ENCODE measurements at regions not wholly inside any gene's neighbourhood (a gene's known extent, or its start where the extent isn't known, plus 50 kb on each side); places are given as distances from the start of the nearest gene placed in this dataset.
"Not testable (repeated sequence)": the region's sequence is repeated elsewhere in the genome, so short reads cannot be mapped to it uniquely, and the experiment has no call there.

DNA sequence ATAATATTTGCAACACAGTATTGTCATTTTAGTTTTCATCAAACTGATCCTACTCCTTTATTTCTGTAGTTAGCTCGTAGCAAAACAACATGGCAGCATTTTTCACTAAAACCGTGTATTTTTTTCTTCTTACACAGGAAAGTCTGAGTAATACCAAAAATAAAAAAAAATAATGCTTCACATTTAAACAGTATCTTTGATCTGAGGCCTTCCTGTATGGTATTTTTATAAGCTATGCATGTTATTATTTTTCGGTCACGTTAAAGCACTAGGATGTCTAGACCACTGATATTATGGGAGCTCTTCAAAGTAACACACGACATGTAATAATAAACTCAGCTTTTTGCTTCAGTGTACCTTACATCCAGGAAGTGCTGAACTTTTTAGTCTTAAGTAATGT is 94.1 kb upstream of the SRD5A3 start:
- no peak for DNase-seq

DNA sequence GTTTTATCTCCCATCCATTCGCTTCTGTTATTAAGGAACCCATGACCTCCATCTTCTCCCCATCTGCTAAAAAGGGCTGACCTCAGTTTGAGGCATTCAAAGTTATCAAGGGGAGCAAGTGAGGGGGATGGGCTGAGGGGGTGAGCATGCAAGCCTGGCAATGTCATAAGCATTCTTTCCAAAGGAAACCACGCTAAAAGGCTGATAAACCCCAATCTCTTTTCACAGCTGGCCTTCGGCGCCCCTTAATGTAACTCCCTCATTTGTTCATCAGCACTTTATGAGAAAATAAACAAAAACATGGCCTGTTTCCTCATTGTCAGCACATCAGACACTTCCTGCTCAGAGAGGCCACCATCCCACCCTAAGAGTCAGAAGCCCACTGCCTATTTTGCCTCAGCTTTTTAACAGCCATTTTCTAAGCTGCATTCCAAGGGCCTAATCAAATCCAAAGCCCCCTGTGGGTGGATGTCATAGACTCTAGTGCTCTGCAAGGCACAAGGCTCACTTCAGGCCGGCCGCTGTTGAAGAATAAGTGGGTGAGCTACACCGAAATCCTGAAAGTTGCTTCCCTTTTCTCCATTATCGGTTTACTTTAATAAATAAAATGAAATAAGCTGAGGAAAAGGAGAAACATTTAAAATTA is 92.0 kb upstream of the SRD5A3 start:
- DNase-seq: no peak

DNA sequence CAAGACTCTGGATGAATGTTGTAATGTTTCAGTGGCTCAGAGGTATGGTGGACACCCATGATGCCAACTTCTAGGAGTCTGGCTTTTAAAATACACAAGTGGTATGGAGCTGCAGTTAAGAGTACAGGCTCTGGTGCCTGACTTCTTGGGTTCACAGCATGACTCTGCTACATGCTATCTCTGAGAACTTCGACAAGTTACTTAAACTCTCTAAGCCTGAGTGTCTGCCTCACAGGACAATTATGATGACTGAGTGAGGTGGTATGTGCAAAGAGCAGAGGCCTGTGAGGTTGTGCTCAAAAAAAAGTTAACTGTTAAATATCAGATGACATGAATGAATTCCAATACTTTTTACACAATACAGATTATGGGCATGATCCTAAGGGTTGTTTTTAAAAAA is 90.9 kb upstream of the SRD5A3 start:
- DNase-seq: no peak

DNA sequence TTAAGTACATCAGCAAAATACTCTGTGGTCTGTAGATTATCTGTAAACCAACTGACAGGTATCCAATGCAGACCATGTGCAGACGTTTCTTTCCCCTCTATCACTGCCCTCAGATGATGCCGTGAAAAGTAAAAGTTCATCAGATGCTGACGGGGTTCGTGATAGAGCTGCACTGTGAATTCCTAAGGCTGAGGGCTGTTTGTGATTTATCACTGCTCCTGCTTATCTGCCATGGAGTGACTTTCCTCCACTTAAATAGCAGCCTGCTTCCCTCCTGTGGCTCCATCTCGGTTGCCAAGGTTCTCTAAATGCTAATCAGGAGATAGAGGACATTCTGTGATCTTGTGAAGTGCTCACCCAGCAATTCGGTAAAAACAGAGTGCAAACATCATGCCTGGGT is 89.3 kb upstream of the SRD5A3 start:
- no peak for DNase-seq

DNA sequence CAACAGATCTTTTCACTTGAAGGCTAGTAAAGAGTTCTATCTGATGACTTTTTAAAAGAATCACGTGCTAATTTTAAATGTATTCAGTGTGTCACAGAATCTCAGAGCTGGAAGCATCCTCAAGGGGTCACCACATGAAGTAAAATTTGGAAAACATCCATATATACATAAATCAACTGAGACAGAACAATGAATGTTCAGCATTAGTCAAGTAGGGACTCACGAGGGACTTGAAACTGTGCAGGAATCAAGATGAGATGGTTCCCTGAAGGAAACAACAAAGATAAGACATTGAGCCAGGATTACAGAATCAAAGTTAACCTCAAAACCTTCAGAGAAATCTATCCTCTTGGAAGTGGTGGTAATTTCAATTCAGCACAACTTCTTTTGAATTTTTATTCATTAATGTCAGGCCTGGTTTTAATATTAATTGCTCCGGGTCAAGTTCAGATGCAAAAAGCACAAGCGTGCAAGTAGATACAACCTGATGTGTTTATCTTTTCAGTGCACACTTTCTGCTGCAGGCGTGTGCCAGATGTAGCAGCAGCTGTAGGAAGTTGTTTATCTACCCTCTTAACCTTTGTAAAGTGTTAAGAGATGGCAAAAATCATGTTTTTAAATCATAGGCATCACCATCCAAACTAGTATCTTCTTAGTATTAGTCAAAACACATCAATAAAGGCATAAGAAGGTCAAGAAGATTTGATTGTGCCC is 87.7 kb upstream of the SRD5A3 start:
- DNase-seq: no peak

DNA sequence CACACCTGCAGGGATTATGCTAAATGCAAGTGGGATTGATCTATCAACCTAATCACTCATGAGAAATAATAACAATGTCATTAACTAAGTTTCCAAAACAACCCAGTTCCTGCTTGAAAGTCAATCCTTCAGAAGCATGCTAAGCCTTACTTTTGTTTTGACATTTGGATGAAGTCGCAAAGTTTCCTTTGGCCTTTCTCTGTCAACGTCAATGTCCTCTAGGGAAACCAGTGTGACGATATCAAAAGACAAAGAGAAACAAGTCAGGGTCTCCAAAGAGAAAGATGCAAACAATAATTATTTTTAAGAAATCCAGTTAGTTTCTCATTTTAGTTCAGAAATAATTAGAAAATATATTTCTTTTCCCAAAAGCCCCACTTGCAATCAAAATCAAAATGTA is 86.7 kb upstream of the SRD5A3 start:
- DNase-seq: no peak

DNA sequence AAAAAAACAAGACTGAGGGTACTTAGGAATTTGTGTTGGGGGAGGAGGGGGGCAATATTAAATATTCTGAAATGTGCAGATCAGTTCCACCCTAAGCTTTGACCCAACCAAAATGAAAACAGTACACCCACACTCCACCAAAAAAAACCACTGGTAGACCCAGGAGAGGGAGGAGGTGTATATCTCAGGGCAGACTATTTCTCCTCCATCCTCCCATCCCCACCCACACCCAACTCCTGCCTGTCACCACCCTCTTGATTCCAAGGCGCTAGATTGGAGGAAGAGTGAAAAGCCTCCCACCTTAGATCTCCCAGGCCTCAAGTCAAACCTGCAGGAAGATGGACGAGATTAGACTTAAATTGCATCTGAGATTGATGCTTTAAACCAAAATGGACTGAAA is 76.6 kb upstream of the SRD5A3 start:
- no peak for DNase-seq

DNA sequence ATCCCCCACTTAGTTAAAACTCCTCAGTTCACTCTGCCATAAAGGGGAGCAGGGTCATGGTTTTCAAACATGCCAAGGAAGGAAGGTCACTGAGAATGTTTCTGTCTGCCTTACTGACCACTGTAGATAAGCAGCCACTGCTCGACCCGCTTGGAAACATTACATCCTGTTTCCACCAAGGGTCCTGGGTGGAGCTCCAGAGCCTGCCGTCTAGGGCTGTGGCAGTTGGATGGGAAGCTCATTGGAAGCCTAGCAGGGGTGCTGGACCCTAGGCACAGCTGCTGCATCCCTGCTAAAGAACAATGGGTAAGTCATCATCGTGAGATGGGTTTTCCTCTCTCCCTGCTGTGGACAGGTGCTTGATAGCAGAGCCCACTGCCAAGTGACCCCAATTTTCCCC is 76.0 kb upstream of the SRD5A3 start:
- DNase-seq: no peak

DNA sequence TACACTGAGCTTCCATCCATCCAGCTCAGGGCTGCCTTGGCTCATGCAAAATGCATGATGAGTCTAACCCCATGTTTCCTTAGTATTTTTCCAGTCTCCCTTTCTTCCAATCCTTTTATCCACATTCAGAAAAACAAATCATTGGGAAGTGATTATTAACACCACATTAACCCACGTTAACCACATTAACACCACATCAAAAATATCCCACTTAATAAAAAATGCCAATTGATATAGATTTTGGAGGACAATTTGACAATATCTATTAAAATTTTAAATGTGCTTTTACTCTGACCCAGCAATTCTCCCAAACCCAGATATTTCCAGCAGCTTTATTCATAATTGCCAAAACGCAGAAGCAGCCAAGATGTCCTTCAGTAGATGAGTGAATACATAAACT is 75.6 kb upstream of the SRD5A3 start:
- no peak for DNase-seq

DNA sequence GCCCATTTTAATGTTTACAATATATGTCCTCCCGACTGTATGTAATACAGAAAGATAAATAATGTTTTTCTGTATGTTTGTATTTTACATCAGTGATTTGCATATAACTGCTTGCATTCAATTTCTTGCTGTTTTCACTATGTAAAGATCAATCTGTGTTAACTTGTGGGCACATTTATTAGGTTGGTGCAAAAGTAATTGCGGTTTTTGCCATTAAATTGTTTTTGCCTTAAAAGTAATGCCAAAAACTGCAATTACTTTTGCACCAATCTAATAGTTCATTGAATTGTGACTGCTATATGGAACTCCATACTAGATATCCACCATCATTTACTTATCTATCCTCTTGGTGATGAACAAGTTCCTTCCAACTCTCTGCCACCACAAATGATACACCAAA is 73.9 kb upstream of the SRD5A3 start:
- no peak for DNase-seq

DNA sequence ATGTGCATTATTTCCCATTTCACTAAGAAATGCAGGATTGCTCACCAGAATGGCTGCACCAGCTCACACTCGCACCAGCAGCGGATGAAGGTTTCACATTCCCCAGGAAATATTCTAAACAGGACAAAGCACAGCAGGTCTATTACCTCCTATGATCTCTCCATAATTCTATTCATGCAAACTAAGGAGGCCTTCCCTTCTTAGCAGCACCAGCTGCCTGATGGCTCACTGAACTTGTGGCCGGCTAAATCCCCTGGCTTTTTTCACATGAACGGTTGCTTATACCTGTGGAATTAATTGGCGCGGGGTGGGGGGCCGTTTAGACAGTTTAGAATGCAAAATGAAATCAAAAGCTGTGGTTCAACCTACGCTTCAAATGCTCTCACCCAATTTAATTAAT is 73.5 kb upstream of the SRD5A3 start:
- DNase-seq: no peak

DNA sequence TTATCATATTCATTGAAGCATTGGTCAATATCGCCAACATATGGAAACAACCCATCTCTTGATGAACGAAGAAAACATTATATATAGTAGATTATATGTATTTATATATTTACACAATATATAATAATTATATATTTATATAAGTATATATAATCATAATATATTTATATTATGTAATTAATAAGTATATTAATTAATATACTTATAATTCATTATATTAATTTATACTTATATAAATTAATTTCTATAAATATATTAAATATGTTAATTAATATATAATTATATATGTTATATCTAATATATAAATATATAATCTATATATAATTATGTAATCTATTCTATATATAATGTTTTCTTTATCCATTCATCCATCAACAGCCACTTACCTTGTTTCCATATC is 69.0 kb upstream of the SRD5A3 start:
- no peak for DNase-seq

DNA sequence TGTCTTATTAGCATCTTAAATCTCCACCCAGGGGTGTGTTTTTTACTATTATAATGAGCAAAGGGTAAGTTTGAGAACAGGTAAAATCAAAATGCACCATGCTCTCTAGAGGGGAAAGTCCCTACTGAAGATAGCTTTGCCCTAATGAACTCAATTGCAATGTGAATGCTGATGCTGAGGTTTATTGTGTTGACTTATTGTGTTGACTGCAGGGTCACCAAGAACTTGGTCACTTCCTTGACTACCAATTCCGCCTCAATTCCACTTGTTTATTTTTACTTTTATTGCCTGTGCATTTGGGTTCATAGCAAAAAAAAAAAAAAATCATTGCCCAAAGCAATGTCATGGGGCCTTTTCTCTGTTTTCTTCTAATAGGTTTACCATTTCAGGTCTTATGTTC is 67.7 kb upstream of the SRD5A3 start:
- no peak for DNase-seq

DNA sequence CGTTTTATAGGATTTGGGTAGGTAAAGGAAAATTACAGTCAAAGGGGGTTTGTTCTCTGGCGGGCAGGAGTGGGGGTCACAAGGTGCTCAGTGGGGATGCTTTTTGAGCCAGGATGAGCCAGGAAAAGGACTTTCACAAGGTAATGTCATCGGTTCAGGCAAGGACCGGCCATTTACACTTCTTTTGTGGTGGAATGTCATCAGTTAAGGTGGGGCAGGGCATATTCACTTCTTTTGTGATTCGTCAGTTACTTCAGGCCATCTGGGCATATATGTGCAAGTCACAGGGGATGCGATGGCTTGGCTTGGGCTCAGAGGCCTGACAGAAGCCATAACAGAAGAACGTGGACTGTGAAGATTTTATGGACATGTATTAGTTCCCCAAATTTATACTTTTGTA is 65.6 kb upstream of the SRD5A3 start:
- DNase-seq: not testable (repeated sequence)

DNA sequence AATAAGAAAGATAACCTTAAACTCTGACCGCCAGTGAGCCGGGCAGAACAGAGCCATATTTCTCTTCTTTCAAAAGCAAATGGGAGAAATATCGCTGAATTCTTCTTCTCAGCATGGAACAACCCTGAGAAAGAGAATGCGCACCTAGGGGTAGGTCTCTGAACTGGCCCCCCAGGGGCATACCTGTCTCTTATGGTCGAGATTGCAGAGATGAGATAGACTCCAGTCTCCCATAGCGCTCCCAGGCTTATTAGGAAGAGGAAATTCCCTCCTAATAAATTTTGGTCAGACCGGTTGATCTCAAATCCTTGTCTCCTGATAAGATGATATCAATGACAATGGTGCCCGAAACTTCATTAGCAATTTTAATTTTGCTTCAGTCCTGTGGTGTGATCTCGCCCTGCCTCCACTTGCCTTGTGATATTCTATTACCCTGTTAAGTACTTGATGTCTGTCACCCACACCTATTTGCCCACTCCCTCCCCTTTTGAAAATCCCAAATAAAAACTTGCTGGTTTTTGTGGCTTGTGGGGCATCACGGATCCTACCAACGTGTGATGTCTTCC is 64.8 kb upstream of the SRD5A3 start:
- not testable (repeated sequence) for DNase-seq

DNA sequence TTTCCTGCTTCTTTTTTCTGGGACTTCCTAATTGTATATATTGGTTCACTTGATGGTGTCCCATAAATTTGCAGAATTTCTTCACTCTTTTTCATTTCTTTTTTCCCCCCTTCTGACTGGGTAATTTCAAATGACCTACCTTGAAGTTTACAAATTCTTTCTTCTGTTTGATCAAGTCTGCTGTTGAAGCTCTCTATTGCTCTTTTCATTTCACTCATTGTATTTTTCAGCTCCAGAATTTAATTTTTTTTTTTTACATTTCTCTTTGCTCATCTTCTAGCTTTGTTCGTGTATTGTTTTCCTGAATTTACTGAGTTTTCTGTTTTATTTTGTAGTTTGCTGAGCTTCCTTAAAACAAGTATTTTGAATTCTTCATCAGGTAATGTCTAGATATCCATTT is 61.7 kb upstream of the SRD5A3 start:
- DNase-seq: no peak

DNA sequence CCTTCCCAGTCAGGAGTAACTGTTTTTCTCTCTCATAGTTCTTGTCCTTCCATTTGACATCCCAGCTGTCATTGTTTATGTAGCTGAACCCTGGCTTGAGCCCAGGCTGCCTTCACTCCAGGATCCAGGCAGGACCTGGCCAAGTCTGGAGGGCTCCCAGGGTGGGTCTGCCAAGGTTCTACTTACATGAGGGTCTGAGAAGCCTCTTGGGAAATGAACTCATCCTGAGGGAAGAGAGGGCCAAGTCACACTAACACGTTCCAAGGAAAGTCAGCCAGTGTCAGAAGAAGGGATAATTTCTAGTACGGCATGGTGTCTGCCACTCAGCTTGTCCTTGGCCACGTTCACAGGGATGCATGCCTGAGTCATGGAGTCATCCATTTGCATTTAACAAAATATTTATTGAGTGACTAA is 54.8 kb upstream of the SRD5A3 start:
- no peak for DNase-seq

DNA sequence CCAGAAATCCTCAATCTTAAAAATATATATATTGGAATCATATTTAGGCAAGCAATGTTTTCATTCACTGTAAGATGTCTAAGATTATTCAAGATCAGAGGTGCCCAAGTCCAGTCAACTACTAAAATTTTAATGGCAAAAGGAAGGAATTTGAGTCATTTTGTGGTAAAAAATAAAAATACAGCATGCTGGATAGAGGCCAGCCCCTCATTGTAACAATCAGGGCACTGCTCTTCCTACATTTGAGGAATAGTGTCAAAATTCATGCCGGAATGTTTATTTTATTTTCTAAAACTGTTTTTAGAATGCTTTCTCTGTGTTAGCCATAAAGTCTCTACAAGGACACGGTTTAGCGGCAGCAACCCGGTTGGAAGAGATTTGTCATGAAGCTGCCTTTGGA is 49.9 kb upstream of the SRD5A3 start:
- DNase-seq: no peak
